ENCODE measurements at regions not wholly inside any gene's neighbourhood (a gene's known extent, or its start where the extent isn't known, plus 50 kb on each side); places are given as distances from the start of the nearest gene placed in this dataset.

DNA sequence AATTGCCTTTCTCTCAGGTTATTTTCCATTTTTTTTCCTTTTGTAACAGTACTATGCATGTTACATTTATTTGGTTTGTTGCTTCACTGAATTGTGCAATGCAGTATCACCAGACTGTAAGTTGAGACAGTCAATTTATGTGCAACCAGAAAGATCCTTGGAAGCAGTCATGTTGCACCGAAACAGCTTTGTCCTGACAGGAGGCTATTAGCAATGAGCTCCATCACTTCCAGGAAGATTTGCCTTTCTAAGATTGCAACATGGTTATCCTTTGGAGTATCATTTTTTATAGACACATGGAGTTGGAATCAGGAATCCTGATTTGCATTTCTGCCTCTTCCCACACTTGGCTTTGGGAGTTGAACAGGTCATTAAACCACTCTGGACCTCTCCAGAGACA lies 84.5 kb upstream of the ST6GALNAC5 start:
- peak; percentile 58 for DNase-seq (ENCODE audit: low read depth)
- no peak overlapping the region for H3K4me3 ChIP-seq (ENCODE audit: control insufficient read depth, low read depth, low read length)
- TF ChIP-seq, protein P1, sequence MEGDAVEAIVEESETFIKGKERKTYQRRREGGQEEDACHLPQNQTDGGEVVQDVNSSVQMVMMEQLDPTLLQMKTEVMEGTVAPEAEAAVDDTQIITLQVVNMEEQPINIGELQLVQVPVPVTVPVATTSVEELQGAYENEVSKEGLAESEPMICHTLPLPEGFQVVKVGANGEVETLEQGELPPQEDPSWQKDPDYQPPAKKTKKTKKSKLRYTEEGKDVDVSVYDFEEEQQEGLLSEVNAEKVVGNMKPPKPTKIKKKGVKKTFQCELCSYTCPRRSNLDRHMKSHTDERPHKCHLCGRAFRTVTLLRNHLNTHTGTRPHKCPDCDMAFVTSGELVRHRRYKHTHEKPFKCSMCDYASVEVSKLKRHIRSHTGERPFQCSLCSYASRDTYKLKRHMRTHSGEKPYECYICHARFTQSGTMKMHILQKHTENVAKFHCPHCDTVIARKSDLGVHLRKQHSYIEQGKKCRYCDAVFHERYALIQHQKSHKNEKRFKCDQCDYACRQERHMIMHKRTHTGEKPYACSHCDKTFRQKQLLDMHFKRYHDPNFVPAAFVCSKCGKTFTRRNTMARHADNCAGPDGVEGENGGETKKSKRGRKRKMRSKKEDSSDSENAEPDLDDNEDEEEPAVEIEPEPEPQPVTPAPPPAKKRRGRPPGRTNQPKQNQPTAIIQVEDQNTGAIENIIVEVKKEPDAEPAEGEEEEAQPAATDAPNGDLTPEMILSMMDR (conservative IDR thresholded peaks at IDR 0.05; ENCODE audit: control insufficient read depth, insufficient read depth, low read depth, low read length), result no peak

DNA sequence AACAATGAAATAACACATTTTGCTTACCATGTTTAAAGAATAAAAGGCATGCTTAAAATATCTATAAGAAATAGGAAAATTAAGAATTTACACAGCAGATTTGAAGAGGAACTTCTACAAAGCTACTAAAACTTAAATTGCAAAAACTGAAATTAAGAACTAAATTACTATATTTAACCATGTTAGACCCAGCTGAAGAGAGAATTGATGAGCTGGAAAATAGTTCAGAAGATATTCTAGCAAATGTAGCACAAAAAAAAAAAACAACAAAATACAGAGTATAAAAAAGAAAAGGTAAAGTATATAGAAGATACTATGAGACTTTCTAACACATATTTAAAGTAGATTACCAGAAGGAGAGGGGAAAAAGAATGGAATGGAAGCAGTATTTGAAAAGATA lies 82.8 kb upstream of the ST6GALNAC5 start:
- TF ChIP-seq, protein P1 (conservative IDR thresholded peaks at IDR 0.05; ENCODE audit: control insufficient read depth, insufficient read depth, low read depth, low read length), result no peak
- H3K4me3 ChIP-seq (ENCODE audit: control insufficient read depth, low read depth, low read length), result no peak overlapping the region
- no peak for DNase-seq (ENCODE audit: low read depth)

GRCh38 chr1:76786222-76786621 lies 81.1 kb upstream of the ST6GALNAC5 start:
- DNase-seq (ENCODE audit: low read depth), result no peak
- H3K4me3 ChIP-seq (ENCODE audit: control insufficient read depth, low read depth, low read length), result no peak overlapping the region
- TF ChIP-seq, protein P1 (conservative IDR thresholded peaks at IDR 0.05; ENCODE audit: control insufficient read depth, insufficient read depth, low read depth, low read length), result no peak

DNA sequence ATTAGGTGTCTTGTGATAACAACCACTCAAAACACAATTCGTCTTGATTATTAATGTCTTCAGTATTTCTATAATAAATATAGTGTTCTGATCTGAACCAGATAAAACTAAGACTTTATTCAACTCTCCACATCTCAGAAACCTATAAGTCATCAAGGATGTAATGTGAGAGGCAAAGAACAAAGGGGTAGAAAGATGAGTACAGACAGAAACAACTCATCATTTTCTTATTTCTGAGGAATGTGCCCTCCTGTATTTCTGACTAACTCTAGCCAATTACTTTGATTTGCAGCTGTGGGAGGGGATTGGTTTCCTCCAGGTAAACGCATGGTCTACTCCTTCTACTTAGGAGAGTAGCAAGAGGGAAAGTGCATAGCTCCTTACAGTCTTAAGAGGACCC lies 73.7 kb upstream of the ST6GALNAC5 start:
- TF ChIP-seq, protein P1 (conservative IDR thresholded peaks at IDR 0.05; ENCODE audit: control insufficient read depth, insufficient read depth, low read depth, low read length), result no peak
- no peak overlapping the region for H3K4me3 ChIP-seq (ENCODE audit: control insufficient read depth, low read depth, low read length)
- DNase-seq (ENCODE audit: low read depth), result no peak

DNA sequence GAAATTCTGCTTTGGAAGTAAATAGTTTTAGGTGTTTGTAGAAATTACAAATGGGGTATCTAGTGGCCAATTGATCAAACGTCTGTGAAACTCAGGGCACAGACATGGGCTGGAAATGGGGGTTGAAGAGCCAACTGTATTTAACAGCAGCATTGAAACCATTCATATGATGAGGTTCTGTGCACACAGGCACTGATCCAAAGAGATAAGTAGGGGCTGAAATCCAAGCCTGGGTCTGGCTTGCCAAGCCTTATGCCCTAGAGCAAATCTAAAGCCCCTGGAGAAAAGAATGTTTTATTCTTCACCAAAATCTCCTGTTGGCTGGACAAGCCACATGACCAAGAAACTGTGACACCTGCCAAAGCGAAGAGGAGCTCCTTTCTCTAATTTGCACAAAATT lies 67.6 kb upstream of the ST6GALNAC5 start:
- no peak overlapping the region for H3K4me3 ChIP-seq (ENCODE audit: control insufficient read depth, low read depth, low read length)
- DNase-seq (ENCODE audit: low read depth), result no peak
- TF ChIP-seq, protein P1 (conservative IDR thresholded peaks at IDR 0.05; ENCODE audit: control insufficient read depth, insufficient read depth, low read depth, low read length), result no peak

DNA sequence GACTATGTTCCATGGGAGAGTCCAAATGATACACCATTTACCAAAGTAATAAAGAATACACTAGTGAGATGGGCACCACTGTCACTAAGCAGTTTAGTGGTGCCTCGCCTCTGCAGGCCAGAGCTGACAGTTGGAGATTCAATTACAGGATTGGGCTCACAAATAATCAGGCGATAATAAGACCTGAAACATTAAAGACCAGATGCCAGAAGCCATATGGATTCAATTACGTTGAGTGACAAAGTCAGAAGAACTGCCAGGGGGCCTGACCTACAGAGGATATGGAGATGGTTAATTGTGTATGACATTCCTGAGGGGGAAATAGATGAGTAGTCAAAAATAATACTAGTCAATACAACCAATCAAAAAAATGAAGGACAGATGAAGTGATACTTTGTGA lies 65.2 kb upstream of the ST6GALNAC5 start:
- TF ChIP-seq, protein P1 (conservative IDR thresholded peaks at IDR 0.05; ENCODE audit: control insufficient read depth, insufficient read depth, low read depth, low read length), result no peak
- no peak overlapping the region for H3K4me3 ChIP-seq (ENCODE audit: control insufficient read depth, low read depth, low read length)
- DNase-seq (ENCODE audit: low read depth), result no peak

All from fibroblast of mammary gland (primary cell).